ENCODE measurements at regions not wholly inside any gene's neighbourhood (a gene's known extent, or its start where the extent isn't known, plus 50 kb on each side); places are given as distances from the start of the nearest gene placed in this dataset.

- Histone ChIP-seq H4K20me1 (no peaks in the 10 kb centered on the region), H3K4me3 (no peak overlapping the region), H3K9me3 (no peaks in the 10 kb centered on the region), H3K27ac (no peak overlapping the region), H3K4me1 (no peaks in the 10 kb centered on the region), H3K4me2 (no peak overlapping the region), H3K36me3 (no peaks in the 10 kb centered on the region), H3K27me3 (no peaks in the 10 kb centered on the region), H3K9ac (no peak overlapping the region)
- no peak for TF ChIP-seq Cebpa-rat (IDR thresholded peaks at IDR 0.05)
Measured at GRCh38 chr5:58113172-58113571, 346.7 kb downstream of the PLK2 start.

GRCh38 chr5:58108511-58108910 is 351.4 kb downstream of the PLK2 start:
- H3K27me3 ChIP-seq, result no peaks in the 10 kb centered on the region
- H3K4me3 ChIP-seq, result no peak overlapping the region
- H3K9ac ChIP-seq, result no peak overlapping the region
- no peaks in the 10 kb centered on the region for H3K36me3 ChIP-seq
- H3K9me3 ChIP-seq, result no peaks in the 10 kb centered on the region
- no peak overlapping the region for H3K27ac ChIP-seq
- H4K20me1 ChIP-seq, result no peaks in the 10 kb centered on the region
- no peak for TF ChIP-seq Cebpa-rat (IDR thresholded peaks at IDR 0.05)
- no peaks in the 10 kb centered on the region for H3K4me1 ChIP-seq
- H3K4me2 ChIP-seq, result no peak overlapping the region

GRCh38 chr5:58107704-58108103 is 352.2 kb downstream of the PLK2 start:
- Histone ChIP-seq H3K4me3 (no peak overlapping the region), H3K27ac (no peak overlapping the region), H3K9me3 (no peaks in the 10 kb centered on the region), H3K27me3 (no peaks in the 10 kb centered on the region), H3K4me2 (no peak overlapping the region), H3K36me3 (no peaks in the 10 kb centered on the region), H4K20me1 (no peaks in the 10 kb centered on the region), H3K9ac (no peak overlapping the region), H3K4me1 (no peaks in the 10 kb centered on the region)
- TF ChIP-seq Cebpa-rat (IDR thresholded peaks at IDR 0.05), result no peak

- Histone ChIP-seq H3K4me2 (no peak overlapping the region), H3K36me3 (no peaks in the 10 kb centered on the region), H3K9me3 (no peaks in the 10 kb centered on the region), H3K27ac (no peak overlapping the region), H3K4me3 (no peak overlapping the region), H4K20me1 (no peaks in the 10 kb centered on the region), H3K27me3 (no peaks in the 10 kb centered on the region), H3K9ac (no peak overlapping the region), H3K4me1 (no peaks in the 10 kb centered on the region)
- no peak for TF ChIP-seq Cebpa-rat (IDR thresholded peaks at IDR 0.05)
Measured at GRCh38 chr5:58106754-58107410, 353.0 kb downstream of the PLK2 start.

GRCh38 chr5:58105836-58106235 is 354.1 kb downstream of the PLK2 start:
- Histone ChIP-seq H3K9me3 (no peaks in the 10 kb centered on the region), H4K20me1 (no peaks in the 10 kb centered on the region), H3K36me3 (no peaks in the 10 kb centered on the region), H3K4me2 (no peak overlapping the region), H3K9ac (no peak overlapping the region), H3K4me1 (no peaks in the 10 kb centered on the region), H3K27ac (no peak overlapping the region), H3K4me3 (no peak overlapping the region), H3K27me3 (no peaks in the 10 kb centered on the region)
- TF ChIP-seq Cebpa-rat (IDR thresholded peaks at IDR 0.05), result no peak

- Histone ChIP-seq H3K4me1 (peaks cover under 1% of the 10 kb centered on the region; the same call in 1 of the 2 replicates), H3K9me3 (no peaks in the 10 kb centered on the region), H3K4me2 (no peak overlapping the region), H4K20me1 (no peaks in the 10 kb centered on the region), H3K27me3 (no peaks in the 10 kb centered on the region), H3K27ac (no peak overlapping the region), H3K4me3 (no peak overlapping the region), H3K36me3 (no peaks in the 10 kb centered on the region), H3K9ac (no peak overlapping the region)
- TF ChIP-seq Cebpa-rat (IDR thresholded peaks at IDR 0.05), result no peak
Measured at GRCh38 chr5:58099257-58099656, 360.6 kb downstream of the PLK2 start.

- Histone ChIP-seq H3K4me1 (peaks cover 9% of the 10 kb centered on the region), H3K36me3 (no peaks in the 10 kb centered on the region), H3K27me3 (no peaks in the 10 kb centered on the region), H3K4me2 (peak overlapping the region; percentile 24; the same call in 1 of the 2 replicates), H4K20me1 (no peaks in the 10 kb centered on the region), H3K4me3 (no peak overlapping the region), H3K9ac (no peak overlapping the region), H3K9me3 (no peaks in the 10 kb centered on the region), H3K27ac (no peak overlapping the region)
- TF ChIP-seq Cebpa-rat (IDR thresholded peaks at IDR 0.05), result no peak
Measured at GRCh38 chr5:58094031-58094430, 365.9 kb downstream of the PLK2 start.

- no peak for TF ChIP-seq Cebpa-rat (IDR thresholded peaks at IDR 0.05)
Measured at GRCh38 chr5:58090704-58091103, 369.2 kb downstream of the PLK2 start.

GRCh38 chr5:58088941-58089340 is 370.9 kb downstream of the PLK2 start:
- peaks cover 6% of the 10 kb centered on the region for H3K4me1 ChIP-seq
- no peaks in the 10 kb centered on the region for H4K20me1 ChIP-seq
- no peaks in the 10 kb centered on the region for H3K9me3 ChIP-seq
- H3K36me3 ChIP-seq, result no peaks in the 10 kb centered on the region
- no peak overlapping the region for H3K4me2 ChIP-seq
- TF ChIP-seq Cebpa-rat (IDR thresholded peaks at IDR 0.05), result no peak
- H3K27me3 ChIP-seq, result no peaks in the 10 kb centered on the region
- no peak overlapping the region for H3K27ac ChIP-seq
- no peak overlapping the region for H3K9ac ChIP-seq
- no peak overlapping the region for H3K4me3 ChIP-seq

More at GRCh38 chr5:58090704-58091103, 369.2 kb downstream of the PLK2 start:
- Histone ChIP-seq H4K20me1 (no peaks in the 10 kb centered on the region), H3K4me1 (peaks cover 9% of the 10 kb centered on the region), H3K27ac (no peak overlapping the region), H3K4me3 (no peak overlapping the region), H3K36me3 (no peaks in the 10 kb centered on the region), H3K4me2 (no peak overlapping the region), H3K9me3 (no peaks in the 10 kb centered on the region), H3K9ac (no peak overlapping the region), H3K27me3 (no peaks in the 10 kb centered on the region)

- no peak for TF ChIP-seq Cebpa-rat (IDR thresholded peaks at IDR 0.05)
- no peak overlapping the region for H3K27ac ChIP-seq
Measured at GRCh38 chr5:58087905-58088304, 372.0 kb downstream of the PLK2 start.

GRCh38 chr5:58087123-58087522 is 372.8 kb downstream of the PLK2 start:
- no peaks in the 10 kb centered on the region for H3K9me3 ChIP-seq
- H3K36me3 ChIP-seq, result no peaks in the 10 kb centered on the region
- no peak for TF ChIP-seq Cebpa-rat (IDR thresholded peaks at IDR 0.05)
- H3K4me1 ChIP-seq, result no peaks in the 10 kb centered on the region
- no peak overlapping the region for H3K27ac ChIP-seq
- no peaks in the 10 kb centered on the region for H4K20me1 ChIP-seq
- H3K4me2 ChIP-seq, result no peak overlapping the region
- H3K27me3 ChIP-seq, result no peaks in the 10 kb centered on the region
- H3K4me3 ChIP-seq, result no peak overlapping the region
- no peak overlapping the region for H3K9ac ChIP-seq

More at GRCh38 chr5:58087905-58088304, 372.0 kb downstream of the PLK2 start:
- Histone ChIP-seq H3K9ac (no peak overlapping the region), H3K4me3 (no peak overlapping the region), H3K27me3 (no peaks in the 10 kb centered on the region), H3K4me2 (no peak overlapping the region), H3K4me1 (no peaks in the 10 kb centered on the region), H4K20me1 (no peaks in the 10 kb centered on the region), H3K36me3 (no peaks in the 10 kb centered on the region), H3K9me3 (no peaks in the 10 kb centered on the region)

Data from BLaER1 (cell line).